Keratinocyte (primary cell): ENCODE measurements at regions not wholly inside any gene's neighbourhood (a gene's known extent, or its start where the extent isn't known, plus 50 kb on each side); places are given as distances from the start of the nearest gene placed in this dataset.

ENCODE experiments used
- CTCF ChIP-seq, 3 experiments: IDR thresholded peaks in 1 of 3; conservative IDR thresholded peaks in 1 of 3; optimal IDR thresholded peaks in 1 of 3; 2 replicates in 2 of 3; 3 replicates in 1 of 3; pipeline versions ENCODE3 to v1.5.1; 2011; ENCODE audit warnings: low read length in 3 of 3, mild to moderate bottlenecking in 3 of 3, moderate library complexity in 2 of 3, control low read depth in 1 of 3, inconsistent platforms in 1 of 3; ENCODE audit not compliant: insufficient read depth in 2 of 3; ENCODE audit errors: extremely low read depth in 1 of 3
- EZH2 ChIP-seq: IDR thresholded peaks from one replicate; pipeline ENCODE4 v1.6.1; 2012; ENCODE audit warnings: inconsistent platforms, mild to moderate bottlenecking, low read length, moderate library complexity

DNA sequence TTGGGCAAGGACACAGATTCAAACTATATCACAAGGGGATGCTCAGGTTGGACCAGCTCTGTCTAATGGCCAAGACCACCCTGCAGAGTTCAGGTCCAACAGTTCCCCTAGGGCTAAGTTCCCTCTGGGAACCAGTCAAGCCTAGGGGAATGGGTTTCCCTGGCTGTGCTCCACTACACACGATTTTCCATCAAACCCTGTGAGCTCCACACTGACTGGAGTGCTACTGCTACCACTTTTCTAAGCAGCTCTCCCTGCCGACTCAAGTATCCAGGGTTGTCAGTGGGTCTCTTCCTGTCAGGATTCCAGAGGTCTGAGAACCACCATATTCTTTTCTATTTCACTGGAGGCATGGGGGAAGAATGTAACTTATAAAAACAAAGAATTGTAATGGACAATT is 280.4 kb upstream of the COL3A1 start:
- TF ChIP-seq CTCF (optimal IDR thresholded peaks at IDR 0.05 in 1 of 3, IDR thresholded peaks at IDR 0.05 in 1 of 3, conservative IDR thresholded peaks at IDR 0.05 in 1 of 3; ENCODE audit: extremely low read depth in 1 of 3, insufficient read depth in 2 of 3, low read length in 3 of 3) = no peak
- no peak for TF ChIP-seq EZH2
